AG09309 (cell line): ENCODE measurements at regions not wholly inside any gene's neighbourhood (a gene's known extent, or its start where the extent isn't known, plus 50 kb on each side); places are given as distances from the start of the nearest gene placed in this dataset.

Experiments
- DNase-seq: peaks from one replicate; pipeline ENCODE4 v3.0.0-alpha.2; 2010; ENCODE audit warnings: low read depth
- H3K4me3 ChIP-seq: 2 replicates; pipeline ENCODE4 v1.5.1; 2011; ENCODE audit warnings: mild to moderate bottlenecking, low read depth, low read length, moderate library complexity; ENCODE audit not compliant: control insufficient read depth
- TF ChIP-seq, protein P1 (sequence below): IDR thresholded peaks from 2 replicates; pipeline ENCODE4 v1.5.1; 2011; ENCODE audit warnings: mild to moderate bottlenecking, low read depth, low read length, inconsistent platforms; ENCODE audit not compliant: insufficient read depth, control insufficient read depth; ENCODE audit errors: missing control alignments

- TF ChIP-seq, protein P1, sequence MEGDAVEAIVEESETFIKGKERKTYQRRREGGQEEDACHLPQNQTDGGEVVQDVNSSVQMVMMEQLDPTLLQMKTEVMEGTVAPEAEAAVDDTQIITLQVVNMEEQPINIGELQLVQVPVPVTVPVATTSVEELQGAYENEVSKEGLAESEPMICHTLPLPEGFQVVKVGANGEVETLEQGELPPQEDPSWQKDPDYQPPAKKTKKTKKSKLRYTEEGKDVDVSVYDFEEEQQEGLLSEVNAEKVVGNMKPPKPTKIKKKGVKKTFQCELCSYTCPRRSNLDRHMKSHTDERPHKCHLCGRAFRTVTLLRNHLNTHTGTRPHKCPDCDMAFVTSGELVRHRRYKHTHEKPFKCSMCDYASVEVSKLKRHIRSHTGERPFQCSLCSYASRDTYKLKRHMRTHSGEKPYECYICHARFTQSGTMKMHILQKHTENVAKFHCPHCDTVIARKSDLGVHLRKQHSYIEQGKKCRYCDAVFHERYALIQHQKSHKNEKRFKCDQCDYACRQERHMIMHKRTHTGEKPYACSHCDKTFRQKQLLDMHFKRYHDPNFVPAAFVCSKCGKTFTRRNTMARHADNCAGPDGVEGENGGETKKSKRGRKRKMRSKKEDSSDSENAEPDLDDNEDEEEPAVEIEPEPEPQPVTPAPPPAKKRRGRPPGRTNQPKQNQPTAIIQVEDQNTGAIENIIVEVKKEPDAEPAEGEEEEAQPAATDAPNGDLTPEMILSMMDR = no peak
- no peak overlapping the region for H3K4me3 ChIP-seq
- no peak for DNase-seq
These were observed 85.4 kb downstream of the KLF4 start for GRCh38 chr9:107404161-107404560.

DNA sequence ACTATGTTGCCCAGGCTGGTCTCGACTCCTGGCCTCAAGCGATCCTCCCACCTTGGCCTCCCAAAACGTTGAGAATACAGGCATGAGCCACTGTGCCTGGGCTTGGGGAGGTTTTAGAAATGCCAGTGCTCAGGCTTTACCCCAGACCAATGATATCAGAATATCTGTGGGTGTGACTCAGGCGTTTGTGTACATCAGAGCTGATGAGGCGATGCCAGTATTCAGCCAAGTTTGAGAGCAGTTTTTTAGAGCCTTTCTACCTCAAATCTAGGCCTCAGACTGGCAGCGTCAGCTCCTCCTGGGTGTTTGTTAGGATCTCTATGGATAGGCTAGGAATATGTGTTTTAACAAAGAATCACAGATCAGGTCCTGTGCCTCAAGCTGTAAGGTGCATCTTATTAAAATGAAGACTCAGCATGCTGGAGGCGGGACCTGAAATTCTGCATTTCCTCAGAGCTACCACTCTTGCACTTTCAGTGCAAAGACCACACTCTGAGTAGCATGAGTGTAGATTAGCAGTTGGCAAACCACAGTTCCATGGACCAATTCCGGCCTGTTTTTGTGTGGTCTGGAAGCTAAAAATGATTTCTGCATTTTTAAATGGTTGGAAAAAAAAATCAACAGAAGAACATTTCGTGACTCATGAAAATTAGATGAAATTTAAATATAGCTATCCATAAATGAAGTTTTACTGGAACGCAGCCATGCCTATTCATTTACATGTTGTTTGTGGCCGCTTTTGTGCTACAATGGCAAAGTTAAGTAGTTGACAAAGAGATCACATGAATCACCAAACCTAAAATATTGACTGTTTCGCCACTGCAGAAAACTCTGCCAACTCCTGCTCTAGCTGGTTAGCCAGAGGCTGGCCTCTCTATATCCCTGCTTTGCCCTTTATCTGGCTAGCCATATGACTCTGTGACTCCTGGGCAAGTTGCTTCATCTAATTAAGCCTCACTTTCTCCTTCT lies 92.2 kb downstream of the KLF4 start:
- DNase-seq = peak; percentile 55
- TF ChIP-seq, protein P1 = no peak
- no peak overlapping the region for H3K4me3 ChIP-seq

DNA sequence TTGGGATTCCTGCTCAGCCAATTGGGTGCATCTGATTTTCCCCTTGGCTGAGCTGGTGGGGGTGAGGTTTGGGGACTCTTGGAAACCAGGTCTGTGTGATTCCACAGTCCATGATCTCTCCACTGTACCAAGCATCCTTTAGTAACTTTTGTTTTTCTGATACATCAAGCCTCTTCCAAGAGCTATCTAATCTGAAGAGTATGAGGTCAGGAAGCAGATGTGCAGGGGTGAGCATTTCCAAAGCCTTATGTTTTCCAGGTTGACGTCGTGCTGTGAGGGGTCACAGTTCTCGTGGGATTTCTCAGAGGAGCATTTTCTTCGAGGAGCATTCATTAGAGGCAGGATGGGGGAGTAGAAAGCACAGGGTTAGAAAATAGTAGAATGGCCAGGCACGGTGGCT lies 95.3 kb downstream of the KLF4 start:
- TF ChIP-seq, protein P1 = no peak
- DNase-seq = no peak
- H3K4me3 ChIP-seq = no peak overlapping the region

DNA sequence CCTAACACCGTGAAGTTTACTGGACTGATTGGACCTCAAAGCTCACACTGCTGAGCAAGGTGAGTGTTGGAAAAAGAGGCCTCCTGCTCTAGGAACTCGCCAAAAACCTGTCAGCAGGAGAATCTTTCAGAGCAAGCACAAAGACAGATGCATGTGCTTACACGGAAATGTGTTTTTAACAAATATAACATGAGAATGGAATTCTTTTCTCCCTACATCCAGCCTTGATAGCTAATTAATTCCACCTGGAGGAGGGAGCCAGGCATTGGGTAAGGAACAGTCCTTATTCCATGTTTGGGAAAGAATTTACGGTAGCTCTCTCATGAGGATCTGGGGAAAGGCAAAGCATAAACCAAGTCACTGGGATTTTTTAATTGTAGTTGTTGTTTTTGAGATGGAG lies 98.8 kb downstream of the KLF4 start:
- TF ChIP-seq, protein P1 = no peak
- no peak for DNase-seq
- no peak overlapping the region for H3K4me3 ChIP-seq

- TF ChIP-seq, protein P1 = no peak
- no peak overlapping the region for H3K4me3 ChIP-seq
- no peak for DNase-seq
These were observed 99.3 kb downstream of the KLF4 start for GRCh38 chr9:107390279-107390678.

DNA sequence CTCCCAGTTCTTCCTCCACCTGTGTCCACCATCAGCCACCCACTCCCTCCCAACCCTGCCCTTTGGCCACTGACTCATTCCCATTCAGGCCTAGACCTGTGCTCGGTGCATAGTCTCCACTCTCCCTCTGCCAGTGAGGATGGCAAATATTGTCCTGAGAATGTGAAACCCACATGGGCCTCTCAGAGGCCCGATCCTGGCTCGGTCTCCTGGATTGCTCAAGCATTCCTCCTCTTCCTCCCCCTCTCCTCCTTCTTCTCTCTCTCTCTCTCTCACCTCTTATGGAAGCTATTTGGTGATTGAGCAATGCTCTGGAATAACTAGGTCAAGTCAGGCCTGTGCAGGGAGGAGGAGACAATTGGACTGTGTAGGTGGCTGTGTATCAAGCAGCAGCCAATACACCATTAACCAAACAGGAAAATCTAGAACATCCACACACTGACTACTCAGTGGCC lies 99.9 kb downstream of the KLF4 start:
- TF ChIP-seq, protein P1 = no peak
- no peak overlapping the region for H3K4me3 ChIP-seq
- DNase-seq = peak; percentile 73

- DNase-seq = no peak
These were observed 100.7 kb downstream of the KLF4 start for GRCh38 chr9:107388890-107389289.

More at GRCh38 chr9:107388890-107389289, 100.7 kb downstream of the KLF4 start:
- TF ChIP-seq, protein P1 = no peak
- no peak overlapping the region for H3K4me3 ChIP-seq
